ENCODE measurements at regions not wholly inside any gene's neighbourhood (a gene's known extent, or its start where the extent isn't known, plus 50 kb on each side); places are given as distances from the start of the nearest gene placed in this dataset.

DNA sequence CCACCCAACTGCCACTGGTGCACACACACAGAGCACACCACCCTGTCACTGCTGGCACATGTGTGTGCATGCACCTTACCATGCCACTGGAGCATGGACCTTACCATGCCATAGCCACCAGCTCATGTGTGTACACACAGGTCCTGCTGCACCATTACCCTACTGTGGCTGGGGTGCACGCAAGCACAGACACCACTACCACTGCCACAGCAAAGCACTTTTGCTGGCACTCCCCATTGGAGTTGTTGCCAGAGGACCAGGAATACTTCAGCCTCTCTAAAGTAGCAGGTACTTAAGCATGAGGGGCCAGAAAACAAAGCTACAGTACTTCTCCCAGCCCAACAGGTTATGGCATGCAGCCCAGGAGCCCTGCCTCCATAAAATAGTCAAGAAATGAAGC, 404.8 kb downstream of the MBD2 start:
- no peak for TF ChIP-seq CTCF (IDR thresholded peaks at IDR 0.05; ENCODE audit: low read depth, low read length, missing control alignments)
- H3K4me3 ChIP-seq (ENCODE audit: low read depth, low read length) = no peak overlapping the region
- DNase-seq (ENCODE audit: low read depth) = no peak

DNA sequence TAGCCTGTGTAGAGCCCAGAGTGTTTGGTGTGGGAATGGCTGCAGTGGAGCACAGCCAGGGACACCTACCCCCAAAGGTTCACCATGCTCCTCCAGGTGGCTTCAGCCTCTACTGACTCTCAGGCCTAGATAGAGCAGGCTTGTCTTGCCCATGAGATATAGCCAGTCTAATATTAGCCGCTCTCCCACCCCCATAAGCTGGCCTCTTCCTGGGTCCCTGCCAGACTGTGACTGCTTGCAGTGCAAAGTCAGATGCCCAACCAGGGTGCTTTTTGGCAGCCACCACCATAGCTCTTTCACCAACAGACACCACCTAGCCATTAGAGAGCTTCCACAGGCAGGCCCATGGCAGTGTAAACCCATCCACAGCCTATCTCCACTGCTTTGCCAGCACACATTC, 405.3 kb downstream of the MBD2 start:
- DNase-seq (ENCODE audit: low read depth) = no peak
- H3K4me3 ChIP-seq (ENCODE audit: low read depth, low read length) = no peak overlapping the region
- TF ChIP-seq CTCF (IDR thresholded peaks at IDR 0.05; ENCODE audit: low read depth, low read length, missing control alignments) = no peak

GRCh38 chr18:53817976-53818950, 406.2 kb downstream of the MBD2 start:
- no peak for DNase-seq (ENCODE audit: low read depth)
- H3K4me3 ChIP-seq (ENCODE audit: low read depth, low read length) = no peak overlapping the region
- no peak for TF ChIP-seq CTCF (IDR thresholded peaks at IDR 0.05; ENCODE audit: low read depth, low read length, missing control alignments)

GRCh38 chr18:53800171-53800570, 424.3 kb downstream of the MBD2 start:
- H3K4me3 ChIP-seq (ENCODE audit: low read depth, low read length) = no peak overlapping the region
- no peak for DNase-seq (ENCODE audit: low read depth)
- TF ChIP-seq CTCF (IDR thresholded peaks at IDR 0.05; ENCODE audit: low read depth, low read length, missing control alignments) = no peak

DNA sequence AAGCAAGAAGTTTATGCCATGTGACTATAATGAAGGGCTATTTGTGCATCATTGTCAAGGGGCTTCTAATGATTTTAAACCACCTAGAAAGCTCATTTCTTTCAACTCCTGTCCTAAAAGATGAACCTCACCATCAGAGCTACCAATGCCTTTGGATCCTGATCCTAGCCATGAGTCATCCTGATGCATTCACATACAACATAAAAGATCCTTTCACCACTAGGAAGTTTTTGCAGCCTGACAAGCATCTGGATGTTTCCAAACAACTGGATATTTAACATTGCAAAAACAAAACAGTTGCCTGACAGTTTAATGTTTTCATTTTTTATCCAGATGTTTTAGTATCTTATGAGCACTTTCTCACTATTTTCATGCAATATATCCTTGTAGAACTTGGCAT, 425.3 kb downstream of the MBD2 start:
- H3K4me3 ChIP-seq (ENCODE audit: low read depth, low read length) = no peak overlapping the region
- DNase-seq (ENCODE audit: low read depth) = no peak
- no peak for TF ChIP-seq CTCF (IDR thresholded peaks at IDR 0.05; ENCODE audit: low read depth, low read length, missing control alignments)

DNA sequence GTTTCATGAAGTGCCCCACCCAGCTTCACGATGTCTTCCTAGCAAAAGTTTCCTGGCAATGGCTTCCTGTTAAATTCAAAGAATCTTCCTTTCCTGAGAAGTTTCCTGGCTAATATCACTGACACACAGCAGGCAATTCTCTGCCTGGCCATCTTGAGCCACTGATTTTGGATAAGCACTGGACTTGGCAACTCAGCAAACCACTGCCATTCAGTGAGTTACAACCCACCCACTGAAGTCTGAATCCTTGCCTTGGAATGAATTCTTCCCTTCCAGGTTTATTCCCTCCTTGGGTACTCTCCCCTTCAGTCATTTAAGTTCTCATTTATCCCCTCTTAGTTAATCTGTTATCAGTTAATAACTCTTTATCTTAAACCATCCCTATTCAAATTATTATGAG, 426.0 kb downstream of the MBD2 start:
- TF ChIP-seq CTCF (IDR thresholded peaks at IDR 0.05; ENCODE audit: low read depth, low read length, missing control alignments) = no peak
- DNase-seq (ENCODE audit: low read depth) = no peak
- H3K4me3 ChIP-seq (ENCODE audit: low read depth, low read length) = no peak overlapping the region

All from GM12864 (cell line).